ENCODE measurements at regions not wholly inside any gene's neighbourhood (a gene's known extent, or its start where the extent isn't known, plus 50 kb on each side); places are given as distances from the start of the nearest gene placed in this dataset.

DNA sequence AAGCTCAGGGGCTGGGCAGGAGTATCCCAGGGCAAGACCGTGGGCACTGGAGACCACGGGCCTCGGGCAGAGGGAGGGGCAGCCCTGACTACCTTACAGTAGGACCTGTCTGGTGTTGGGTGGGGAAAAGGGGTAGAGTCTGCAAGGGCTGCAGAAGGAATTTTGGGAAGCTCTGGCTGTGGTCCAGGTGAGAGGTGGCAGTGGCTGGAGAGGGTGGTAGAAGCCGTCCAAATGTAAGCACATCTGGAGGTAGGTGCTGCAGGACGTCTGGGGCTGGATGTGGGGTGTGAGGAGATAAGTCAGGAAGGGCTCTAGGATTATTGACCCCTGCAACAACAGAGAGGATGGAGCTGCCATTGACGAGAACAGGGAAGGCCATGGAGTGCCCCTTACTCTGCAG lies 486.7 kb downstream of the EIPR1 start:
- DNase-seq: no peak

DNA sequence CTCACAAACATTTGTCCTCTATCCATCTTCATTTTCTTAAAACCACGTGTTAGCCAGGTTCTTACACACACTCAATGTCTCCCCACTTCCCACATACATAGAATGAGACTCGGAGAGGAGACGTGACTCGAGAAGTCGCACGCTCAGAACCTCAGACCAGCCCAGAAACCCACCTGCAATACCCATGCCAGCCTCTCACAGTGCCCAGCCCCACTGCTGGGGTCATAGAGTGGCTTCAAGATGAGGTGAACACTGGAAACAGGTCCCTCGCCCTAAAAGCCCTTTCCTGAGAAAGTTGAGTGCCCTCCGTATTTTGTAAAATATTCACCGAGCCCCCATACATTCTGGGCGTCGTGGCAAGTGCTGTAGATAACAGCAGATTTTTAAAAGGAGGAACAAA lies 487.4 kb downstream of the EIPR1 start:
- no peak for DNase-seq

- no peak for DNase-seq
These were observed 488.0 kb downstream of the EIPR1 start for GRCh38 chr2:2889646-2890045.

DNA sequence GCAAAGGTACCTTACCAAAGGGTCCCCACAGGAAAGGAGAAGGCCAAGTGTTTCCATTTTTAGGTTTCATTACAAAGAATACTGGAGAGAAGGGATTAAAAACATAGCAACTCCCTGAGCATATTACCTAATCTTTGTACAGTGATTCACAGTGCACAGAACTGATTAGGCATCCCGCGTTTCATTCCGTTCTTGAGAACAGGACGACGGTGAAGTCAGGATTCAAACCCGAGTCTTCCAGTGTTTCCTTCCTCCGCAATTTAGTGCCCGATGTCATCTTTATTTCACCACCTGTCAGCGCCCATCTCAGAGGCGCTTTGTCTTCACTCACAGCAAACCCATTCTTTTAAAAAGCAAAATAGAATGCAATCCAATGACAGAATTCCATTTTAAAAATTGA lies 488.5 kb downstream of the EIPR1 start:
- DNase-seq: no peak

DNA sequence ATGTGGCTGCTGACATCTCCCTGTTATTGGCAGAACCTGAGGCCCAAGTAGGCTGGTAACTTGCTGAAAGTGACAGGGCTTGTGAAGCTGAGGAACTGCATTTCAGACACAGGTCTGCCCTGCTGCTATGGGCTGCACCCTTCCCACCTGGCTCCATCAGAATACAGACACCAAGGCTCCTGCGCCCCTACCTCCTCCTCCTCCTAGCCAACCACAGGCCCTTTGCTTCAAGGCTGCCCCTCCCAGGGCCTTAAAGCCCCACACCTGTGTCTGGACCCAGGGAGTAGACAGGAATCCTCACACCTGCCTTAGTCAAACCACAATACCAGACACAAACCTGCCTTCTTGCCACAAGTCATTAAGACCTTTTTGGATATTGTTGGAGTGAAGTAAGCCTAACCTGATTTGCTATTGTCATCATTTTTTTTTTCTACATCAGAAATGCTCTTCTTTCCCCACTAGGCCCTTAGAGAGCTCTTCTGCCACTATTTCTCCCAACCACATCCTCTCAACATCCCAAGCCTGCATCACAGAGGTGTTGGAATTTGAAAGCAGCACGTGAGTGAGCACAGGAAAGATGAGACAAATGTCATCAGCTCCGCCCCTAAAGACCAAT lies 489.7 kb downstream of the EIPR1 start:
- DNase-seq: no peak

- DNase-seq: no peak
These were observed 490.7 kb downstream of the EIPR1 start for GRCh38 chr2:2886922-2887321.

DNA sequence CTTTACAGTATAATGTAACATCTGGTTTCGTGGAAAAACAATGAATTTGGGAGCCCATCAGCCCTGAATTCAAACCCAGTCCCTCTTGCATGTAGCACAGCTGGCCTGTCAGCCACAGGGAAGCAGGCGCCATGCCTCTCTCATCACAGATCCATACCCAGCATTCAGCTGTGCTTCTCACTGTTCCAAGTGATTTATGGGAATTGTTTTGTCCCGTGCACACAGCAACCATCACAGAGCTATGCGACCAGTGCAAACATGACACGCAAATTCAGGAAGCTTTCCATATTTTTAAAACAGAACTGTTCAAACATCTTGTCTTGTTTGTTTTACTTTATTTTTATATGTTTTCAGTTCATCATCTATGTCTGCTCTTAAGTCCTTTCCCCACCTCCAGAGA lies 496.1 kb downstream of the EIPR1 start:
- DNase-seq: no peak

DNA sequence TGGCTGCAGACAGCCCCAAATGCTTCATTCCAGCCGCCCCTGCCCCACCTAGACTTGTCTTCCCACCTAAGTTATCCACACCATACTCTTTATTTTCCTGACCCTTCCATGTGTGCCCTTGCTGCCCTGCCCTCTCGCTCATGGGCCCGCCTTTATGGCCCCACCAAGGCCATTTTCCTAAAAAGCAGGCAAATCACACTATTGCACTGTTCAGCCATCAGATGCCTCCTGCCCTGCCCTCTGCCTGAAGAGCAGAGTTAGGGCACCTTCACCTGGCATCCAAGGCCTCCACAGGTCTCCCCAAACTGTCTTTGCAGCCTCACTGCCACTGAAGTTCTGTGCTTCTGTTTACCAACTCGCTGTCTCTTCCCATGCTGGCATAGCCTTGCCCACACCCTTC lies 496.7 kb downstream of the EIPR1 start:
- no peak for DNase-seq

DNA sequence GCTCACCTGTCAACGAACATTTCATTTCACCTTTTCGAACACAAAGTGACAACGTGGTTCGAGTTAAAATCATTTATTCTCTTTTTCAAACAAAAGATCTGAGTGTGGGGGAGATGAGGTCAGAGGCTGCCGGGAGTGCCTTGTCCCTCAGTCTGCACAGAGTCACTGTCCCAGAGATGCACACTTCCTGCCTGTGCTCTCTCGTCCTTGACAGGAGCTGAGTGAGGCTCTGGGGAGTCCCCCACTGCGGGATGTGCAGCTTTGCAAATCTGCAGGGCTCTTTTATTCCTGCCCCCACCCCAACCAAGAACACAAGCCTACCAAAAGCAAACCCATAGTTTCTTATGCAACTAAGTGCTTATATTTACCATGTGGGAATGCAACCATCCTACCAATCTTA lies 497.8 kb downstream of the EIPR1 start:
- no peak for DNase-seq

DNA sequence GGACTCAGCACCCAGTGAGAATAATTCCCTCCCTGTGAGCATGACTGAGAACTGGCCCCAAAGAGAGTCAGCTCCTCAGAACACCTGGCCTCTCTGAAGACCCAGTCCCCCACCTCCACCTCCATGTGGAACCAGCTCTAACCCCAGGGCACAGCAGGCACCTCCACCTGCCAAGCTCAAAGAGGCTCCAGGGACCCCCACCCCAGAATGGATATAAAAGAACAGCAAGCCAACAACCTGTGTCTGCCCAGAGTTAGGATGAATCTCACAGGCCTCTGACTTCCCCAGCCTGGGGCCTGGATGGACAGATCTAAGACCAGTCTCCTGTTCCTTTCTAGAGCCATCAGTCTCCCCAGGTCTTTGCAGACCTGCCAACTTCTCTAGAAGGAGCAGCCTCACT lies 498.5 kb downstream of the EIPR1 start:
- DNase-seq: no peak

- no peak for DNase-seq
These were observed 500.2 kb downstream of the EIPR1 start for GRCh38 chr2:2877427-2877826.

- DNase-seq: no peak
These were observed 501.0 kb downstream of the EIPR1 start for GRCh38 chr2:2876331-2877221.

- no peak for DNase-seq
These were observed 501.8 kb downstream of the EIPR1 start for GRCh38 chr2:2875831-2876230.

GRCh38 chr2:2875296-2875695 lies 502.3 kb downstream of the EIPR1 start:
- DNase-seq: no peak

DNA sequence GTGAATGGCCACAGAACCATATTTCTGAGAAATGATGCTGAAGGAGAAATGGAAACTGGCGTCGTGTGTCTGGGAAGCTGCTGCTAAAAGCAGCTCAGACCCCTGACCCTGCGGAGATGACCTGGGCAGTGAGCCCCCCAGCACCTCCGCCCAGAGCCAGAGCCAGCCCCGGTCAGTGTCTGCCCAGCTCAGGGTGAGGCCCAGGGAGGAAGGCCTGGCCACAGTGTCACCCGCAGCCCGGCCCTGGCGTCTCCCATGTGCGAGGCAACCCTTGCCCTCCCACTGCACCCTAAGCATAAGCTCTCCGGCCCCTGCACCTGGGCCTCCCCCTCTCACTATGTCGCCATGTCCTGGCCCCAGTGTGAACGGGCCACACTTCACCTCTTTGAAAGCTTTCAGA lies 502.8 kb downstream of the EIPR1 start:
- DNase-seq: no peak

- DNase-seq: no peak
These were observed 503.3 kb downstream of the EIPR1 start for GRCh38 chr2:2874341-2874740.

DNA sequence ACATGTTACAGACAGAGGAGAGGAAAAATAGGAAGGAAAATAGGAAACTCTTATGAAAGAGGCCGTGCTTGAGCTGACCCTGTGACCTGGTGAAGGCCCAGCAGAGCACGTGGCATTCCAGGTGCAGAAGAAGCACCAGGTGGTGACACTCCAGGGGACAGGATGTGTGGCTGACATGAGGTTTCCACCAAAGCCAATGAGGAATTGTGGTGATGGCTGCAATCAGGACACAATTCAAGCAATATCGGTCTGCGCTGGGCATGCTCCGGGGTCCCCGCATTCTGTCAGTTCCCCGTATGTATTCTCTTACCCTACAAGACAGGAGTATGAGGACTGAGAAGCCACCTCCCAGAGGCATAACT lies 504.2 kb downstream of the EIPR1 start:
- DNase-seq: no peak

- no peak for DNase-seq
These were observed 504.7 kb downstream of the EIPR1 start for GRCh38 chr2:2872713-2873449.

- DNase-seq: no peak
These were observed 505.4 kb downstream of the EIPR1 start for GRCh38 chr2:2872309-2872617.

DNA sequence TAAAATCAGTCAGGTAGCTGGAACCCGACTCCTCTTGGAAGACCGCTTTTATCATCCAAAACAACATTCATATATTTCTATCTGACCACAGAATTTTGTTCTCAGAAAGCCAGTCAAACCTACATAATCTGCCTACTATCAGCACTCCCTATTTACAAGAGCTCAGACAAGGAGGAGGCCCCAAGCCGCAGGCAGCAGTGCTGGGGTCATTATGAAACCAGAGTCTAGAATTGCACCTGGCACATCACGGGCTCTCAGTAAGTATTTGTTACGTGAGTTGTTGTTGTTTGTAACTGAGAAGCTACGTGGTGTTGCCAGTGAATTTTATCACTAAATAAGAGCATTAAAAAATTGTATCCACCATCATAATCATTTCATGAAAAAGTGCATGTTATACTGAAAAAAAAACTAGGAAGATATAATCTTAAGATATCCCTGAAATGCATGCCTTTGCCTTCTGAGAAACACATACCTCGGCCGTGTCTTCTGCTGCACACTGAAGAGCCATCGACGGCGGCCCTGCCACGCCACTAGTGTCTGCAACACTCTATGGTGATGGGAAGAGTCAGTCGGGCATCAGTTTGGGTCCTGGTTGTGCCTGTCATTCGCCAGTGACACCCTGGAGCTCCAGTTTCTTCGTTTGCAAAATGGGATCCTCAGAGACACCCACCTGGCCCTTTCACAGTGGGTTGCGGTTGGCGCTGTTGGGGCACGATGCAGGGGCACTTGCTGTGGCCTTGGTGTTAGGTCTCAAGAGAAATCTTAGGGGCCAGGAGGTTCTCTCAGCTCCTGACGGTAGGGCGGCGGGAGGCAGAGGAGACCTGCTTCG lies 505.9 kb downstream of the EIPR1 start:
- no peak for DNase-seq

DNA sequence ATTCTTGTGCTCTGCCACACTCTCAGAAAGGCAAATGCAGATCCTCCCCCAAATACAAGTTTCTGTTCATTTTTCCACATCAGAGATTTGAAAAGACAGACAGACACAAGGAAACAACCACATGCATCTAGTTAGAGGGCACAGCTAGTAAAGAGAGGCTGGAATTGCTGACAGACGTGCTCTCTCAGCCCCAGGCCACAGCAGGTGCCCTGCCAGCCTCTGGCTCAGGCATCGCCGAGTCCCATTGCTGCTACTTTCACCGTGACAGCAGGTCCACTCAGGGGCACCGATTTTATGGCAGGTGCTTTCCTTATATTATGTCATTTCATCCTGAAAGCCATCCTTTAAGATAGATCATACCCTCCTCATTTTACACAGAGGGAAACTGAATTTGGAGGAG lies 507.5 kb downstream of the EIPR1 start:
- no peak for DNase-seq

- DNase-seq: no peak
These were observed 508.1 kb downstream of the EIPR1 start for GRCh38 chr2:2869553-2869952.

DNA sequence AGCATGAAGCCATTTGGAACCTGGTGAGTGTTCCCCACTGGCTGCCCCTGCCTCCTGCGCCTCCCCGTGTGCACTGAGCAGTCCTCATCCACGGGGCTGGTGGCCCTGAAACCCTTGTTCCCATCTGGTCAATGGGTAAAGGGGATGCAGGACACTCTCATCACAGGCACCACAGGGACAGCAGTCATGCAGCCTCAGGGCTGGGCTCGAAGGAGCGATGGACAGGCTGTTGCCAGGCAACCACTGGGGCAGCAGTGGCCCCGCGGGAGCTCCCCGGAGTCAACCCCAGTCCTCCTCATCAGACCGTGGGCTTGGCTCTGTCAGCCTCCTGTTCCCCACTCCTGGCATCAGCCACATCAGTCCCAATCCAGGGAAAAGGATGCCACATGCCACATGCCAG lies 509.5 kb downstream of the EIPR1 start:
- no peak for DNase-seq
